ENCODE measurements at regions not wholly inside any gene's neighbourhood (a gene's known extent, or its start where the extent isn't known, plus 50 kb on each side); places are given as distances from the start of the nearest gene placed in this dataset.

DNA sequence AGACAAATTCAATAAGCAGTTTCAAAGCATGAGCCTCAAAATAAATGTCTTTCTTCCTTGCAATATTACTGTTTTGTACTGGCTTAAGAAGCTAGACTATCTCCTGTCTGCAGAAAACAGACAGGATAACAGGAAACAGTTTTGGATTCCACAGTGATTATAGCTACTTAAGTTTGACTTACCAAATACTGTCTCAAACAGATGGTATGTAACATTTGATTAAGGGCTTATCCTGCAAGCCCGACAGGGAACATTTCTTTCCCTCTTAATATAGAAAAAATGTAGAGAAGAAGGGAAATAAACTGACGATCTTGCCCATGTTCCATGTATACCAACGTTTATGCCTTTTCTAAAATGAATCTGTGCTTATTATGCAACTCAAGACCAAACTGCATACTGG is 179.9 kb upstream of the EEA1 start:
- Histone ChIP-seq H3K27ac (ENCODE audit: low read depth, low read length) (no peak overlapping the region), H3K36me3 (ENCODE audit: control insufficient read depth in 5 of 5, insufficient read depth in 5 of 5, low read length in 5 of 5) (no peaks in the 10 kb centered on the region), H3K9ac (ENCODE audit: low read length in 5 of 5) (no peak overlapping the region), H3K4me3 (ENCODE audit: low read depth in 1 of 5, low read length in 5 of 5) (no peak overlapping the region), H3K27me3 (ENCODE audit: control insufficient read depth in 5 of 5, insufficient read depth in 4 of 5, low read length in 5 of 5) (no peaks in the 10 kb centered on the region), H3K9me3 (ENCODE audit: control insufficient read depth in 5 of 5, low read length in 5 of 5) (no peaks in the 10 kb centered on the region), H3K4me1 (ENCODE audit: control insufficient read depth in 5 of 5, insufficient read depth in 5 of 5, low read length in 5 of 5) (peaks cover 0 to 19% (median 0%) of the 10 kb centered on the region in 5 donors)

DNA sequence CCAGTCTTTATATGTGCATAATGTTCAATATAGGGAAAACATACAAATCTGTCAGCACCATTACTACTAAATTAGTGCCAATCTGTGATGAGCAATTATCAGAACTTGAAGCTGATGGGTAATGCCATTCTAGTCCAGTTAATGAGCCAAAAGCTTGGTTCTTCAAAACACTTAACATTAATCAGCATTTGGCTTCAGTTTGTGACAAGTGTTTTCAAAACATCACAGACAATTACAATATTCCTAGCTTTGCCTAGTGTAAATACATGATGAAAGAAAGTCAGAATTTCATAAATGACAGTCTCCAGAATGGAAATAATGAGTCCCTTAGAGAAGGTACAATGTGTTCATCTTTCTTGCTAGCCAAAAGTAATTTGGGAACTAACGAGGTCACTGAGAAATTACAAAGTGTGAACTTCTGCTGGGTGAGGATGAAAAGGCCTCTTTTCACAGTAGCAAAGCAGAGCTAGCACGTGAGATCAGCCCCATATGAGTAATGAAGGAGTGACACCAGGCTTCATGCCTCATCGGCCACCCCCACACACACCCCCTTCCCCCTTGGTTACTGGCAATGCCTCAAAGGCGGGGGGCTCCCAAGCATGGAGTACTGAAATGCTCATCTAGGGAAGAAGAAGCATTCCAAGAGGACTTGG is 180.6 kb upstream of the EEA1 start:
- H3K4me1 ChIP-seq (ENCODE audit: control insufficient read depth in 5 of 5, insufficient read depth in 5 of 5, low read length in 5 of 5), result peaks cover 0 to 19% (median 0%) of the 10 kb centered on the region in 5 donors

DNA sequence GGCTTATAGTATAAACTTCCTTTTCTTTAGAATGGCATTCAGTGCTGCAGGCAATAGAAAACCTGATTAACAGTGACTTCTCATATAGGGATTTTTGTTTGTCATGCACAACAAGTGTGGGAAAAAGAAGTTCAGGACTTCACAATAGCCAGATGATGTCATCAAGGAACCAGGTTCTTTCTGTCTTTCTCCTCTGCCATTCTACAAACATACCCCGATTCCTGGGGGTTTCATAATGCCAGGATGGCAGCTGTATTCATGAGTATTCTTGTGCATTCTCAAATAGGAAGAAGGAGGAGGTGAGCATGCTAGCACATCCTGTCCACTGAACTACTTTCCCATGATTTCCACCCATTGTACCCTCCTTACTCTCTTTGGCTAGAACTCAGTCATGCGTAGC is 182.7 kb upstream of the EEA1 start:
- H3K36me3 ChIP-seq (ENCODE audit: control insufficient read depth in 5 of 5, insufficient read depth in 5 of 5, low read length in 5 of 5), result no peaks in the 10 kb centered on the region
- no peak overlapping the region for H3K4me3 ChIP-seq (ENCODE audit: low read depth in 1 of 5, low read length in 5 of 5)
- H3K9ac ChIP-seq (ENCODE audit: low read length in 5 of 5), result no peak overlapping the region
- no peak overlapping the region for H3K27ac ChIP-seq (ENCODE audit: low read depth, low read length)
- no peaks in the 10 kb centered on the region for H3K27me3 ChIP-seq (ENCODE audit: control insufficient read depth in 5 of 5, insufficient read depth in 4 of 5, low read length in 5 of 5)
- H3K4me1 ChIP-seq (ENCODE audit: control insufficient read depth in 5 of 5, insufficient read depth in 5 of 5, low read length in 5 of 5), result peaks cover 0 to 31% (median 10%) of the 10 kb centered on the region in 5 donors
- H3K9me3 ChIP-seq (ENCODE audit: control insufficient read depth in 5 of 5, low read length in 5 of 5), result no peaks in the 10 kb centered on the region

More for the DNA sequence above, 180.6 kb upstream of the EEA1 start:
- Histone ChIP-seq H3K27ac (ENCODE audit: low read depth, low read length) (no peak overlapping the region), H3K4me3 (ENCODE audit: low read depth in 1 of 5, low read length in 5 of 5) (no peak overlapping the region), H3K9ac (ENCODE audit: low read length in 5 of 5) (no peak overlapping the region), H3K36me3 (ENCODE audit: control insufficient read depth in 5 of 5, insufficient read depth in 5 of 5, low read length in 5 of 5) (no peaks in the 10 kb centered on the region), H3K9me3 (ENCODE audit: control insufficient read depth in 5 of 5, low read length in 5 of 5) (no peaks in the 10 kb centered on the region), H3K27me3 (ENCODE audit: control insufficient read depth in 5 of 5, insufficient read depth in 4 of 5, low read length in 5 of 5) (no peaks in the 10 kb centered on the region)

DNA sequence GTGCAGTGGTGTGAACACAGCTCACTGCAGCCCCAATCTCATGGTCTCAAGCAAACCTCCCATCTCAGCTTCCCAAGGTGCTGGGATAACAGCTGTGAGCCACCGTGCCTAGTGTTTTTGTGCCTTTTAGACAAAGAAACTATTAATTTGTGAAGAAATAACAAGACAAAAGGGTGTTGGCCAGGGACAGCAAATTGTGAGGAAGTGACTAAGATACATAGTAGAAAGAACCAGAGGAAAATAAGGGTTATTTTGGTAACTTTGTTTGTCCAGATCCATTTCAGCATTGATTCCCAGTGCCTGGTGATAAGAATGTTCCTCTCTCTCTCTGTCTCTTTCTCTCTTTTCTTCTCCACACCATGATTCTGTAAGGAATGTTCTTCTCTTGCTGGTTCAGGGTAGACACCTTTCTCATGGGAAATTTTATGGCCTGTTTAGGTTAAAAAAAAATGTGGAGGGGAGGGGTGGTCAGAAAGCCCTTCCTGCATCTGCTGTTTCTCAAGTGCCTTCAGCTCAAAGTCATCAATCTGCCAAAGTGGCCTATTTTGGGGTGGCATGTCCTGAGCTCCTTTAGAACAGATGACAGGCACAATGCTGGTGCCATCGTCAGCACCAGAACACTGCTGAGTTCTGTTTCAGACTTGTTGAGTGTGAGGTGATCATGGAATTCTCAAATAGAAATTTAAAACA is 184.4 kb upstream of the EEA1 start:
- H3K36me3 ChIP-seq (ENCODE audit: control insufficient read depth in 5 of 5, insufficient read depth in 5 of 5, low read length in 5 of 5), result no peaks in the 10 kb centered on the region
- H3K27ac ChIP-seq (ENCODE audit: low read depth, low read length), result no peak overlapping the region
- H3K4me1 ChIP-seq (ENCODE audit: control insufficient read depth in 5 of 5, insufficient read depth in 5 of 5, low read length in 5 of 5), result peaks cover 0 to 31% (median 10%) of the 10 kb centered on the region in 5 donors
- no peaks in the 10 kb centered on the region for H3K27me3 ChIP-seq (ENCODE audit: control insufficient read depth in 5 of 5, insufficient read depth in 4 of 5, low read length in 5 of 5)
- H3K9me3 ChIP-seq (ENCODE audit: control insufficient read depth in 5 of 5, low read length in 5 of 5), result no peaks in the 10 kb centered on the region
- H3K9ac ChIP-seq (ENCODE audit: low read length in 5 of 5), result no peak overlapping the region
- H3K4me3 ChIP-seq (ENCODE audit: low read depth in 1 of 5, low read length in 5 of 5), result no peak overlapping the region

DNA sequence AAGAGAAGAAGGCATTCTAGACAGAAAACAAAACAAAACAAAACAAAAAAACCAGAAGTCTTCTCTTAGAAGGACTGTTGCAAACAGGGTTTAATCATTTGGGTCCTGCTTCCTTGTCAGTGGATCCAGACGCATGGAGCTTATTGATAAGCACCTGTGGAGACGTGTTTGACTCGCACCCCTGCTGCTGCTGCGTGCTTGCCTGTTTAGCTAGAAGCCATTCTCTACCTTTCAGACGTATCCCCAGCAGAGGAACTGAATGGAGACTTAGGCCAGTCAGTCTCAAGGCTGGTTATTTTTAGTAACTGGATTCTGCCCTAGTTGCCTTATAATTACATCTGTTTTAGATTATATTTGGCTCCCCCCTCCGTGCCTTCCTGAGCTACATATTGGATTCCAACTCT is 186.1 kb upstream of the EEA1 start:
- Histone ChIP-seq H3K27me3 (ENCODE audit: control insufficient read depth in 5 of 5, insufficient read depth in 4 of 5, low read length in 5 of 5) (no peaks in the 10 kb centered on the region), H3K9ac (ENCODE audit: low read length in 5 of 5) (no peak overlapping the region), H3K4me3 (ENCODE audit: low read depth in 1 of 5, low read length in 5 of 5) (no peak overlapping the region), H3K9me3 (ENCODE audit: control insufficient read depth in 5 of 5, low read length in 5 of 5) (no peaks in the 10 kb centered on the region), H3K4me1 (ENCODE audit: control insufficient read depth in 5 of 5, insufficient read depth in 5 of 5, low read length in 5 of 5) (peaks cover 0 to 30% (median 10%) of the 10 kb centered on the region in 5 donors), H3K27ac (ENCODE audit: low read depth, low read length) (no peak overlapping the region), H3K36me3 (ENCODE audit: control insufficient read depth in 5 of 5, insufficient read depth in 5 of 5, low read length in 5 of 5) (no peaks in the 10 kb centered on the region)

DNA sequence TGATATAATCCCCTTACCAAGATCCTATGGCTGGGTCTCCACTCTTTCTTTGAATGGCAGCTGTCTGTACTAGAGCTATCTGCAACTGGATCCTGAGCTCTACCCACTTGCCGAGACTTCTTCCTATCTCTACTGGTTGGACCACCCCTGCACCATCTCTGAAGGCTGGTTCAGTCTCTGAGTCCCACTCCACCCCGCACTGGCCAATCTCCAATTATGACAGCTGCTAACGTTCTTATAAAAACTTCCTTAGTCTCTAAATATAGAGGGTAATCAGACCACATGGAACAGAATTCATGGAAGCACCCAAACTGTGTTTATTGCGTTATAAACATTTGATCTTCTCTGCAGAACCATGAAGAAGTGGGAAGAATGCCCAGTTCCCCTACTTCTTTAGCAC is 186.6 kb upstream of the EEA1 start:
- no peak overlapping the region for H3K4me3 ChIP-seq (ENCODE audit: low read depth in 1 of 5, low read length in 5 of 5)
- no peaks in the 10 kb centered on the region for H3K9me3 ChIP-seq (ENCODE audit: control insufficient read depth in 5 of 5, low read length in 5 of 5)

DNA sequence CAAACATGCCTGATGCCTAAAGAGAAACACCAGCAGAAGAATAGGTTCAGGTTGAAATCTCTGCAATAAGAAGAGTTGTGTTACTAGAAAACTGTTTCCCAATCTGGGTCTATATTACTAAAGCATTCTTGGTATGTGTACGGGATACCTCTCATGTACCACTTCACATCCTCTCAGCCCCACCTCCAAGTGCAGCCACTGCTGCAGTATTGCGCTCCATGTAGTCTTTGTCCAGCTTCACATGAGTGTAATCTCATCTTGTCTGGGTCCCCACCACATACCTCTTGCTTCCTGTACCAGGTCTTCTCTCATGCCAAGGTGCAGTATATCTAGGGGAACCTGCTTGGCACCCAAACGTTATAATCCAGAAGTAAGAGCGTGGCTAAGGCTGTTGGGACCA is 187.5 kb upstream of the EEA1 start:
- H3K27ac ChIP-seq (ENCODE audit: low read depth, low read length), result no peak overlapping the region
- no peaks in the 10 kb centered on the region for H3K36me3 ChIP-seq (ENCODE audit: control insufficient read depth in 5 of 5, insufficient read depth in 5 of 5, low read length in 5 of 5)
- H3K4me1 ChIP-seq (ENCODE audit: control insufficient read depth in 5 of 5, insufficient read depth in 5 of 5, low read length in 5 of 5), result peaks cover 0 to 27% (median 10%) of the 10 kb centered on the region in 5 donors
- H3K27me3 ChIP-seq (ENCODE audit: control insufficient read depth in 5 of 5, insufficient read depth in 4 of 5, low read length in 5 of 5), result no peaks in the 10 kb centered on the region
- H3K9ac ChIP-seq (ENCODE audit: low read length in 5 of 5), result no peak overlapping the region
- no peak overlapping the region for H3K4me3 ChIP-seq (ENCODE audit: low read depth in 1 of 5, low read length in 5 of 5)
- H3K9me3 ChIP-seq (ENCODE audit: control insufficient read depth in 5 of 5, low read length in 5 of 5), result no peaks in the 10 kb centered on the region

More for the DNA sequence above, 186.6 kb upstream of the EEA1 start:
- Histone ChIP-seq H3K27me3 (ENCODE audit: control insufficient read depth in 5 of 5, insufficient read depth in 4 of 5, low read length in 5 of 5) (no peaks in the 10 kb centered on the region), H3K27ac (ENCODE audit: low read depth, low read length) (no peak overlapping the region), H3K9ac (ENCODE audit: low read length in 5 of 5) (no peak overlapping the region), H3K36me3 (ENCODE audit: control insufficient read depth in 5 of 5, insufficient read depth in 5 of 5, low read length in 5 of 5) (no peaks in the 10 kb centered on the region), H3K4me1 (ENCODE audit: control insufficient read depth in 5 of 5, insufficient read depth in 5 of 5, low read length in 5 of 5) (peaks cover 0 to 30% (median 10%) of the 10 kb centered on the region in 5 donors)

DNA sequence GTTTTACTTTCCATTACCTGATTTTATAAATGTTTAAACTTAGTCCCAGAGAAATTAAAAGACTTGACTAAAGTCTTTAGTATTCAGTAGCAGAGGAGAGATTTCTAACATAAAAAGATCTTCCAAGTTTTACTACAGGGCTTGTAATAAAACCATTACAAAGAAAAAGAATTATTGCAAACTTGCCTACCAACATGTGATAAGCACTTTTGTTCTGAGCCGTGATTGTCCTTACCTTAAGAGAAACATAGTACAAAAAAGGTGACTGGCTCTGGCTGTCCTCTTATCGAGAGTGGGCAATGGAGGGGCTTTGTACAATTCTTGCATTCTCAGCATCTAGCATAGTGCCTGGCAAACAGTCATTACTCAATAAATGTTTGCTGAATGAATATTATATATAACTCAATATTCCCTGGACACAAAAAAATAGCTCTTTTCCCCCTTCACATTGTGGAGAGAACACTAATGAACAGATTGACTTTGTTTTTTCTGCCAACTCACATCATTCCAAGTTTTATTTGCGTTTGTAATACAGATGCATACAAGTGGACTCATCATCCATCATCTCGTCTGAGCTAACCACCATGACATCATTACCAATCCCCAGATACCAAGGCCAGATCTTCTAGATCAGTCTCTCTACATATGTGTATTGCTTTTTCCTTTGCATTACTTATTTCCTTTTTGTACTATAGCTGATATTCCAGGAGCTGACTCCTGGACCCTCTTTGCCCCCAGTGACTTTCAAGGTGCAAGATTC is 192.8 kb upstream of the EEA1 start:
- Histone ChIP-seq H3K27ac (ENCODE audit: low read depth, low read length) (no peak overlapping the region), H3K36me3 (ENCODE audit: control insufficient read depth in 5 of 5, insufficient read depth in 5 of 5, low read length in 5 of 5) (no peaks in the 10 kb centered on the region), H3K27me3 (ENCODE audit: control insufficient read depth in 5 of 5, insufficient read depth in 4 of 5, low read length in 5 of 5) (no peaks in the 10 kb centered on the region), H3K9me3 (ENCODE audit: control insufficient read depth in 5 of 5, low read length in 5 of 5) (no peaks in the 10 kb centered on the region), H3K4me3 (ENCODE audit: low read depth in 1 of 5, low read length in 5 of 5) (no peak overlapping the region), H3K9ac (ENCODE audit: low read length in 5 of 5) (no peak overlapping the region), H3K4me1 (ENCODE audit: control insufficient read depth in 5 of 5, insufficient read depth in 5 of 5, low read length in 5 of 5) (peaks cover 0 to 3% (median 0%) of the 10 kb centered on the region in 5 donors)

DNA sequence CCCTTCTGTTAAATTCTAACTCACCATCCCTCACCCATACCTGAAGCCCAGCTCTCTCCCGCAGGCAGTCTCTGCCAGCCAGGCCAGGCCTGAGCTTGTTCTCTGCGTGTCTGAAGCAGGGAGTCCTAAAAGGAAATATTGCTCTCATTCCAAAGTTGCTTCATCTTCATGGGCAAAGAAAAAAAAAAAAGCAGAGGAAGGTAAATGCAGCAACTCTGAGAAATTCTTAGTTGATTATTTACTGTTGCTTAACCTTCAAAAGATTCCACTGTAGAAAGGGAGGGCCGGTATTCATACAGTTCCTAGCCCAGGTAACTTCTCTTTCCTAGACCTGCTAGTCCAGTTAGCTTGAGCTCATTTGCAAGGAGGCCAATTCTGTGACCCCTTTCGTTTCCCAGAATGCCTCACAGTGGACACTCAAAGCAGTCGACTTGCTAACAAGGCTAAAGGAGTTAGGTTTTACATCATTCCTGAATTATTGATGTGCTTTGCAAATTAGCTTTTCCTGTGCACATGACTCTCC is 193.5 kb upstream of the EEA1 start:
- no peaks in the 10 kb centered on the region for H3K36me3 ChIP-seq (ENCODE audit: control insufficient read depth in 5 of 5, insufficient read depth in 5 of 5, low read length in 5 of 5)
- peaks cover 0 to 4% (median 3%) of the 10 kb centered on the region in 5 donors for H3K4me1 ChIP-seq (ENCODE audit: control insufficient read depth in 5 of 5, insufficient read depth in 5 of 5, low read length in 5 of 5)
- no peak overlapping the region for H3K4me3 ChIP-seq (ENCODE audit: low read depth in 1 of 5, low read length in 5 of 5)
- H3K27me3 ChIP-seq (ENCODE audit: control insufficient read depth in 5 of 5, insufficient read depth in 4 of 5, low read length in 5 of 5), result no peaks in the 10 kb centered on the region
- no peaks in the 10 kb centered on the region for H3K9me3 ChIP-seq (ENCODE audit: control insufficient read depth in 5 of 5, low read length in 5 of 5)
- H3K27ac ChIP-seq (ENCODE audit: low read depth, low read length), result no peak overlapping the region
- no peak overlapping the region for H3K9ac ChIP-seq (ENCODE audit: low read length in 5 of 5)

DNA sequence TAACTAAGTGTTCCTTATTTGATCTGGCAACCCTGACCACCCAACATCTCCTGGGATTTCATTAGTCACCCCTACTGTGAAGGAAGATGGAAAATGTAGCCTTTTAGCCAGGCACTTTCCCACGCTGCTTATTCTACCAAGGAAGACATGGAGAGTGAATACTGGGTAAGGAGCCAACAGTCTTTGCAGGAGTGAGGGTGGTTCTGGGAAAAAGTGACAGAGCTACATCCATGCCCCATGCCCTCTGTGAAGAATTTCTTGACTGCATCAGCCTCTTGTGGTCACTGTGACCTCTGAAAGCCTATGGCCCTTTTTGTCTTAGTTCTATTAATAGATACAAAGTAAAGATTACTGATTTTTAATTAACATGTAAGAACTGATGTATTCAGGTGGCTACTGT is 196.0 kb upstream of the EEA1 start:
- H3K4me3 ChIP-seq (ENCODE audit: low read depth in 1 of 5, low read length in 5 of 5), result no peak overlapping the region
- no peaks in the 10 kb centered on the region for H3K36me3 ChIP-seq (ENCODE audit: control insufficient read depth in 5 of 5, insufficient read depth in 5 of 5, low read length in 5 of 5)
- H3K9me3 ChIP-seq (ENCODE audit: control insufficient read depth in 5 of 5, low read length in 5 of 5), result no peaks in the 10 kb centered on the region
- peak overlapping the region in 1 of 5 donors; percentile 59 for H3K9ac ChIP-seq (ENCODE audit: low read length in 5 of 5)
- no peaks in the 10 kb centered on the region for H3K27me3 ChIP-seq (ENCODE audit: control insufficient read depth in 5 of 5, insufficient read depth in 4 of 5, low read length in 5 of 5)
- H3K27ac ChIP-seq (ENCODE audit: low read depth, low read length), result no peak overlapping the region
- H3K4me1 ChIP-seq (ENCODE audit: control insufficient read depth in 5 of 5, insufficient read depth in 5 of 5, low read length in 5 of 5), result peaks cover 0 to 9% (median 9%) of the 10 kb centered on the region in 5 donors
